K562 (cell line): ENCODE measurements at regions not wholly inside any gene's neighbourhood (a gene's known extent, or its start where the extent isn't known, plus 50 kb on each side); places are given as distances from the start of the nearest gene placed in this dataset.

Experiments used
- TF ChIP-seq, protein P1 (sequence below): fragments of 200-600 bp; sonication (generic); IDR thresholded peaks from one replicate; pipeline ENCODE4 v1.6.1; 2012; ENCODE audit warnings: mild to moderate bottlenecking, low read depth, low read length, inconsistent platforms

GRCh38 chr9:89822996-89823395 is 218.2 kb downstream of the GADD45G start (continued):
- TF ChIP-seq, protein P1, sequence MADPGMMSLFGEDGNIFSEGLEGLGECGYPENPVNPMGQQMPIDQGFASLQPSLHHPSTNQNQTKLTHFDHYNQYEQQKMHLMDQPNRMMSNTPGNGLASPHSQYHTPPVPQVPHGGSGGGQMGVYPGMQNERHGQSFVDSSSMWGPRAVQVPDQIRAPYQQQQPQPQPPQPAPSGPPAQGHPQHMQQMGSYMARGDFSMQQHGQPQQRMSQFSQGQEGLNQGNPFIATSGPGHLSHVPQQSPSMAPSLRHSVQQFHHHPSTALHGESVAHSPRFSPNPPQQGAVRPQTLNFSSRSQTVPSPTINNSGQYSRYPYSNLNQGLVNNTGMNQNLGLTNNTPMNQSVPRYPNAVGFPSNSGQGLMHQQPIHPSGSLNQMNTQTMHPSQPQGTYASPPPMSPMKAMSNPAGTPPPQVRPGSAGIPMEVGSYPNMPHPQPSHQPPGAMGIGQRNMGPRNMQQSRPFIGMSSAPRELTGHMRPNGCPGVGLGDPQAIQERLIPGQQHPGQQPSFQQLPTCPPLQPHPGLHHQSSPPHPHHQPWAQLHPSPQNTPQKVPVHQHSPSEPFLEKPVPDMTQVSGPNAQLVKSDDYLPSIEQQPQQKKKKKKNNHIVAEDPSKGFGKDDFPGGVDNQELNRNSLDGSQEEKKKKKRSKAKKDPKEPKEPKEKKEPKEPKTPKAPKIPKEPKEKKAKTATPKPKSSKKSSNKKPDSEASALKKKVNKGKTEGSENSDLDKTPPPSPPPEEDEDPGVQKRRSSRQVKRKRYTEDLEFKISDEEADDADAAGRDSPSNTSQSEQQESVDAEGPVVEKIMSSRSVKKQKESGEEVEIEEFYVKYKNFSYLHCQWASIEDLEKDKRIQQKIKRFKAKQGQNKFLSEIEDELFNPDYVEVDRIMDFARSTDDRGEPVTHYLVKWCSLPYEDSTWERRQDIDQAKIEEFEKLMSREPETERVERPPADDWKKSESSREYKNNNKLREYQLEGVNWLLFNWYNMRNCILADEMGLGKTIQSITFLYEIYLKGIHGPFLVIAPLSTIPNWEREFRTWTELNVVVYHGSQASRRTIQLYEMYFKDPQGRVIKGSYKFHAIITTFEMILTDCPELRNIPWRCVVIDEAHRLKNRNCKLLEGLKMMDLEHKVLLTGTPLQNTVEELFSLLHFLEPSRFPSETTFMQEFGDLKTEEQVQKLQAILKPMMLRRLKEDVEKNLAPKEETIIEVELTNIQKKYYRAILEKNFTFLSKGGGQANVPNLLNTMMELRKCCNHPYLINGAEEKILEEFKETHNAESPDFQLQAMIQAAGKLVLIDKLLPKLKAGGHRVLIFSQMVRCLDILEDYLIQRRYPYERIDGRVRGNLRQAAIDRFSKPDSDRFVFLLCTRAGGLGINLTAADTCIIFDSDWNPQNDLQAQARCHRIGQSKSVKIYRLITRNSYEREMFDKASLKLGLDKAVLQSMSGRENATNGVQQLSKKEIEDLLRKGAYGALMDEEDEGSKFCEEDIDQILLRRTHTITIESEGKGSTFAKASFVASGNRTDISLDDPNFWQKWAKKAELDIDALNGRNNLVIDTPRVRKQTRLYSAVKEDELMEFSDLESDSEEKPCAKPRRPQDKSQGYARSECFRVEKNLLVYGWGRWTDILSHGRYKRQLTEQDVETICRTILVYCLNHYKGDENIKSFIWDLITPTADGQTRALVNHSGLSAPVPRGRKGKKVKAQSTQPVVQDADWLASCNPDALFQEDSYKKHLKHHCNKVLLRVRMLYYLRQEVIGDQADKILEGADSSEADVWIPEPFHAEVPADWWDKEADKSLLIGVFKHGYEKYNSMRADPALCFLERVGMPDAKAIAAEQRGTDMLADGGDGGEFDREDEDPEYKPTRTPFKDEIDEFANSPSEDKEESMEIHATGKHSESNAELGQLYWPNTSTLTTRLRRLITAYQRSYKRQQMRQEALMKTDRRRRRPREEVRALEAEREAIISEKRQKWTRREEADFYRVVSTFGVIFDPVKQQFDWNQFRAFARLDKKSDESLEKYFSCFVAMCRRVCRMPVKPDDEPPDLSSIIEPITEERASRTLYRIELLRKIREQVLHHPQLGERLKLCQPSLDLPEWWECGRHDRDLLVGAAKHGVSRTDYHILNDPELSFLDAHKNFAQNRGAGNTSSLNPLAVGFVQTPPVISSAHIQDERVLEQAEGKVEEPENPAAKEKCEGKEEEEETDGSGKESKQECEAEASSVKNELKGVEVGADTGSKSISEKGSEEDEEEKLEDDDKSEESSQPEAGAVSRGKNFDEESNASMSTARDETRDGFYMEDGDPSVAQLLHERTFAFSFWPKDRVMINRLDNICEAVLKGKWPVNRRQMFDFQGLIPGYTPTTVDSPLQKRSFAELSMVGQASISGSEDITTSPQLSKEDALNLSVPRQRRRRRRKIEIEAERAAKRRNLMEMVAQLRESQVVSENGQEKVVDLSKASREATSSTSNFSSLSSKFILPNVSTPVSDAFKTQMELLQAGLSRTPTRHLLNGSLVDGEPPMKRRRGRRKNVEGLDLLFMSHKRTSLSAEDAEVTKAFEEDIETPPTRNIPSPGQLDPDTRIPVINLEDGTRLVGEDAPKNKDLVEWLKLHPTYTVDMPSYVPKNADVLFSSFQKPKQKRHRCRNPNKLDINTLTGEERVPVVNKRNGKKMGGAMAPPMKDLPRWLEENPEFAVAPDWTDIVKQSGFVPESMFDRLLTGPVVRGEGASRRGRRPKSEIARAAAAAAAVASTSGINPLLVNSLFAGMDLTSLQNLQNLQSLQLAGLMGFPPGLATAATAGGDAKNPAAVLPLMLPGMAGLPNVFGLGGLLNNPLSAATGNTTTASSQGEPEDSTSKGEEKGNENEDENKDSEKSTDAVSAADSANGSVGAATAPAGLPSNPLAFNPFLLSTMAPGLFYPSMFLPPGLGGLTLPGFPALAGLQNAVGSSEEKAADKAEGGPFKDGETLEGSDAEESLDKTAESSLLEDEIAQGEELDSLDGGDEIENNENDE: no peak
